H1 (cell line): ENCODE measurements at regions not wholly inside any gene's neighbourhood (a gene's known extent, or its start where the extent isn't known, plus 50 kb on each side); places are given as distances from the start of the nearest gene placed in this dataset.

ENCODE experiments used
- ATF2 ChIP-seq: IDR thresholded peaks from 2 replicates; pipeline ENCODE4 v1.6.1; 2012; ENCODE audit warnings: low read length, inconsistent platforms
- CHD2 ChIP-seq: IDR thresholded peaks from 2 replicates; pipeline ENCODE4 v1.6.1; 2012; ENCODE audit warnings: low read length, improper control_type of control experiment
- CTCF ChIP-seq, 3 experiments: IDR thresholded peaks; 1 replicate in 2 of 3; 2 replicates in 1 of 3; pipeline versions ENCODE4 v1.5.1 to v1.6.1; 2011; ENCODE audit warnings: low read length in 3 of 3, mild to moderate bottlenecking in 3 of 3, inconsistent platforms in 2 of 3, low read depth in 1 of 3, moderate library complexity in 1 of 3; ENCODE audit not compliant: insufficient read depth in 1 of 3; ENCODE audit errors: control extremely low read depth in 1 of 3
- EP300 ChIP-seq, 2 experiments: IDR thresholded peaks; 1 replicate in 1 of 2; 2 replicates in 1 of 2; pipeline ENCODE4 v1.6.1; 2011 to 2012; ENCODE audit warnings: low read depth in 2 of 2, low read length in 2 of 2, mild to moderate bottlenecking in 2 of 2, borderline replicate concordance in 1 of 2, inconsistent platforms in 1 of 2, moderate library complexity in 1 of 2
- EZH2 ChIP-seq: fragments of 200-600 bp; sonication (generic); IDR thresholded peaks from 2 replicates; pipeline ENCODE4 v1.7.1; 2012; ENCODE audit warnings: low read depth, mild to moderate bottlenecking, moderate library complexity, low read length, inconsistent platforms; ENCODE audit not compliant: severe bottlenecking
- MAX ChIP-seq: IDR thresholded peaks from 2 replicates; pipeline ENCODE4 v1.6.1; 2012; ENCODE audit warnings: inconsistent platforms
- POLR2A ChIP-seq, 2 experiments: IDR thresholded peaks; 1 replicate in 1 of 2; 2 replicates in 1 of 2; pipeline ENCODE4 v1.6.1; 2011; ENCODE audit warnings: low read depth in 2 of 2, low read length in 2 of 2, mild to moderate bottlenecking in 2 of 2; ENCODE audit errors: control extremely low read depth in 1 of 2
- RAD21 ChIP-seq, 2 experiments: IDR thresholded peaks in 1 of 2; conservative IDR thresholded peaks in 1 of 2; 2 replicates each; pipeline ENCODE4 v1.6.1; 2011; ENCODE audit warnings: low read depth in 2 of 2, low read length in 2 of 2, improper control_type of control experiment in 1 of 2, inconsistent platforms in 1 of 2, mild to moderate bottlenecking in 1 of 2, moderate library complexity in 1 of 2
- SRF ChIP-seq: IDR thresholded peaks from 2 replicates; pipeline ENCODE4 v1.6.1; 2011; ENCODE audit warnings: mild to moderate bottlenecking, low read depth, low read length, moderate library complexity
- USF2 ChIP-seq: IDR thresholded peaks from 2 replicates; pipeline ENCODE4 v1.6.1; 2011; ENCODE audit warnings: low read length, improper control_type of control experiment

GRCh38 chr10:130747946-130748345 is 563.6 kb downstream of the TCERG1L start:
- TF ChIP-seq RAD21 (IDR thresholded peaks at IDR 0.05 in 1 of 2, conservative IDR thresholded peaks at IDR 0.05 in 1 of 2; ENCODE audit: low read depth in 2 of 2, low read length in 2 of 2) = no peak
- no peak for TF ChIP-seq EZH2
- TF ChIP-seq MAX = no peak
- no peak for TF ChIP-seq POLR2A (IDR thresholded peaks at IDR 0.05; ENCODE audit: control extremely low read depth in 1 of 2, low read depth in 2 of 2, low read length in 2 of 2)
- no peak for TF ChIP-seq CTCF (IDR thresholded peaks at IDR 0.05; ENCODE audit: control extremely low read depth in 1 of 3, insufficient read depth in 1 of 3, low read depth in 1 of 3, low read length in 3 of 3)
- TF ChIP-seq CHD2 = no peak
- no peak for TF ChIP-seq EP300 (IDR thresholded peaks at IDR 0.05; ENCODE audit: borderline replicate concordance in 1 of 2, low read depth in 2 of 2, low read length in 2 of 2)
- no peak for TF ChIP-seq SRF
- no peak for TF ChIP-seq ATF2
- TF ChIP-seq USF2 = no peak
